IPS-NIHi11 (cell line): ENCODE measurements at regions not wholly inside any gene's neighbourhood (a gene's known extent, or its start where the extent isn't known, plus 50 kb on each side); places are given as distances from the start of the nearest gene placed in this dataset.
"Not testable (repeated sequence)": the region's sequence is repeated elsewhere in the genome, so short reads cannot be mapped to it uniquely, and the experiment has no call there.

ENCODE experiments used
- DNase-seq: peaks from one replicate; pipeline ENCODE4 v3.0.0; 2012; ENCODE audit warnings: mixed read lengths, low spot score

DNA sequence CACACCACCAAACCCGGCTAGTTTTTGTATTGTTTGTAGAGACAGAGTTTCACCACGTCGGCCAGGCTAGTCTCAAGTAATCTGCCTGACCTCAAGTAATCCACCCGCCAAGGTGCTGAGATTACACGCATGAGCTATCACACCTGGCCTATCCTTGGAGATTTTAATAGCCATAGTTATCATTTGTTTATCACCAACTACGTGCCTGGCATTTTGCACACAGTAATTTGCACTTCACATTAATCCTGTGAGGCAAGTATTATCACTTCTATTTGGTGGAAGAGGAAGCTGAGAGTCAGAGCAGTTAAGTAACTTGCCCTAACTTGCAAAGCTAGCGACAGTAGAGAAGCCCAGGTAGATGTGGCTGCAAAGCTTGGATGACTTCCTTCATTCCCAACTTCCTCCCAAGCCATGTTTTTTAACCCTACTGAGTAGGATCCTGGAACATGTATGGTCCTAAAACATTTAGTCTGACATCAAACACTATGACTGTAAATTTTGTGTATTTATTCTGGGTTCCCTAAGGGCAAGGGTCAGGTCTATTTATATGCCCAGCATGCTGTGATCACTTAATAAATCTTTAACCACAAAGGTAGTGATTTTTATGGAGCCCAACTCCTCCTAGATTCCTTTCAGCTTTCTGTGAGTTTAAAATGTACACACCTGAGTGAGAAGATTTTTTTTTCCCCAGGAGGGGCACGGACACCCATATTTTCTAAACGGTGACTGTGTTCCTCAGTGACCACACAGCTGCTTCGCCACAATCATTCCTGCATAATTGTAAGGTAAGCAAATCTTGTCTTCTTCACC is 100.2 kb upstream of the RAI14 start:
- DNase-seq, result no peak

DNA sequence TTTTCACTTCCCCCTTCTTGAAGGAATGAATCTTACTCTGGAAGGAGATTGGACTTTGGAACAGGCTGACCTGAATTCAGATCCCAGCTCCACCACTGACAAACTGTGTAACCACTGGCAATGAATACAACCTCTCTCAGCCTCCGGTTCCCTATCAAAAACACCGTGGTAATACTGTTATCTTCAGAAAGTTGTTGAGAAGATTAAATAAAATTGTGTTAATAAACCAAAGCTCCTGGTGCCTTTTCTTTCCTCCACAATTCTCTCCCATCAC is 99.7 kb upstream of the RAI14 start:
- no peak for DNase-seq

DNA sequence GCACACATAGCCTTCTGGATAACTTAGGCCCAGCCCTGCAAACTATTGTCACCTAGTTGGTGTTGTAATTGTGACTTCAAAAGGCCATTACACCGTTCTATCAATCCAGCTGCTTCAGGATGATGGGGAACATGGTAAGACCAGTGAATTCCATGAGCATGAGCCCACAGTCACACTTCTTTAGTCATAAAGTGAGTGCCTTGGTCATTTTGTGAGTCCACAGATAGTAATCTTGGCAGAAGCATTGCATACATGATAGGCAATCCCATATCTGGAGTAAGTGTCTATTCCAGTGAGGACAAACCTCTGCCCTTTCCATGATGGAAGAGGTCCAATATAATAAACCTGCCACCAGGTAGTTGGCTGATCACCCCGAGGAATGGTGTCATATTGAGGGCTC is 94.5 kb upstream of the RAI14 start:
- not testable (repeated sequence) for DNase-seq

DNA sequence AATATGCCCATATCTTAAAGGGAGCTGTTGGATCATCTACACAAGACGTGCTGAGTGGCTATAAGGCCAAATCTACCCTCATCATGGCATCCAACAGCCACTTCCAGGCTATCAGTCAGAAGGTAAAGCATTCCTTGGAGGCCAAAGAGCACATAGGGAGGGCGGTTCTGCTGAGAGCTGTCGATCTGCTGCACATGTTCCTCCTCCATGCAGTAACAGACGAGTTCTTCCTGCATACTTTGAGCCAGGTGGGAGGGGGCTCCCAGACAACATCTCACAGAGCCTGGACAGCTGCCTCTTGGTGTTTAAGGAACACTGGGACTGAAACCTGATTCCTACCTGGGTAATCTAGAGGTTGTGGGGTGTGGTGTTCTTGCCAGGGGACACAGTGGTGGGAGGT is 93.3 kb upstream of the RAI14 start:
- peak; percentile 29 for DNase-seq

DNA sequence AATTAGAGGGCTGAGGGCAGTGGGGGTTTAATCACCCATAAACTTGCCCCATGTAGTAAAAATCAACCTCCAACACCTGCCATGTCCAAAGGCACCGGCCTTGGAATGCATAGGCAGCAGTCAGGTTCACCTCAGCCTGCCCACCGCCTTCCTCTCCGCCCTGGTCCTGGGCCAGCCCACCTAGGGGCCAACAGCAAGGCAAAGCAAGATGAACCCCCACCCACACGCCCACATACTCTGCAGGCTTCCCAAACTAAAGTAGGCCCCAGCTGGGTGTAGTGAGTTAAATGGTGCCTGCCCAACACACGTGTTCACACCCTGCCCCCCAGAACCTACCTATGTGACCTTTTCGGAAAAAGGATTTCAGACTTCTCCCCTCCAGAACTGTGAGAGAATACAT is 92.9 kb upstream of the RAI14 start:
- DNase-seq, result no peak

DNA sequence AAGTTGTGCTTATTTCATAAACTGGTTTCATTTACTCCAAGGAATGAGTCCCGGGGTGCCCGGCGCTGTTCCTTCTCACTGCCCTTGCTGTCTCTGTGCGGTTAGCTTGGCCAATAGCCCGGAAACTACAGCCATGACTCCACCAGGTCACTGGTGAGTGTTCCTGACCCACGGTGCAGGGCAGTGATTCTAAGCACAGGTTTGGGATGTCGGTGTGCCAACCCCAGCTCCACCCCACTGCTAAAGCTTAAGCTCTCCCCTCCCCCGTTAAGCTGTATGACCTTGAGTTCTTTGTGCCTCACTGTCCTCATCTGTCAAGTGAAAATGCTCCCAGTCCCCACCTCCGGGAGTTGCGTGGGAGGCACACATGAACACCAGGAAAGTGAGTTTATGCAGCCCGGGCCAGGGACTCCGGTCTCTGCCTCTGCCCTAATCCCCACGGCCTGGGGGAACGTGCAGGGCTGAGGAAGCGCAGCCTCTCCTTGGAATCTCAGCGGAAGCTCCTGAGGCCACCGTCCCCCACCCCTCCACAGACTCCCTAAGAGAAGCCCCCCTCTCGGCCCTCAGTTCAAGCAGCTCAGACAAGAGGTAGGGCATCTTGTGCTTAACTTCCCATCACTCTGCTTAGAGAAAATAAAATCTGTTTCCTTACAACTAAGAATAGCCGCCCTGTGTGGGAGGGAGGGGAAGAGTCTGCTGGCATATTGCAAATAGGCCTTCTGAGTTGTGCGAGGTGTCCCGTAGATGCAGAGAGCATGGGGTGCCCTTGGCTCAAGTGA is 92.0 kb upstream of the RAI14 start:
- peak; percentile 45 for DNase-seq

DNA sequence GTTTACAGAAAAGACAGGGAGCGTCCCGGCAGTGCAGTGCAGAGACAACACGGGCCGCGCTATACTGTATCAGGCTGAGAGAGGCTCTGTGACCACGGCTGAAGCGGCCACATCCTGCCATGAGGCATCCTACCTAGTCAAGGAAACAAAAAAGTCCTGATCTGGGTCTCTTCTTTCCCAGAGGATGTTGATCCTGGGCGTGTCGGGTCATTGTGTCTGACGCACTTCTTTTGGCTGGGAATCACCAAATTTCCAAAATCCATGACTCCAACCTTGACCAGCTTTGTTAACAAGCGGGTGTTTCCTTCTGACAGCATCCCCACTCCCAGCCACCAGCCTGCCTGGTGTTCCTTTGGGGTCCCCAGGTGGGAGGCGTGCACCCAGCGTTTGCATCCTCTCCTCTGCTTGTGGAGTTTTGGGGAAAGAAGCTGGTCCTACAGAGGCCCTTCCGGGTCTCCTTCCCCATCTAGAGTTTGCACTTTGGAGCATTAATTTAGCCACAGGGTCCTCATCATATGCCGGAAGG is 91.4 kb upstream of the RAI14 start:
- no peak for DNase-seq

DNA sequence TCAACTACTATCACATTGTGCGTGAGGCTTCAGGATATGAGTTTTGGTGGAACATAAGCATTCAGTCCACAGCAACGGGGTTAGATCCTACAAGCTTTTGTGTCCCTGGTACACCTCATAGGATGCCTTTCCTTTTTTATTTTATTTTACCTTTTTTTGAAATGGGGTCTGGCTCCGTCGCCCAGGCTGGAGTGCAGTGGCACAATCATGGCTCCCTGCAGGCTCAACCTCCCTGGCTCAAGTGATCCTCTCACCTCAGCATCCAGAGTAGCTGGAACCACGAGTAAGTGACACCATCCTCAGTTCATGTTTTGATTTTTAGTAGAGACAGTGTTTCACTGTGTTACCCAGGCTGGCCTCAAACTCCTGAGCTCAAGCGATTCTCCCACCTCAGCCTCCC is 86.0 kb upstream of the RAI14 start:
- no peak for DNase-seq

DNA sequence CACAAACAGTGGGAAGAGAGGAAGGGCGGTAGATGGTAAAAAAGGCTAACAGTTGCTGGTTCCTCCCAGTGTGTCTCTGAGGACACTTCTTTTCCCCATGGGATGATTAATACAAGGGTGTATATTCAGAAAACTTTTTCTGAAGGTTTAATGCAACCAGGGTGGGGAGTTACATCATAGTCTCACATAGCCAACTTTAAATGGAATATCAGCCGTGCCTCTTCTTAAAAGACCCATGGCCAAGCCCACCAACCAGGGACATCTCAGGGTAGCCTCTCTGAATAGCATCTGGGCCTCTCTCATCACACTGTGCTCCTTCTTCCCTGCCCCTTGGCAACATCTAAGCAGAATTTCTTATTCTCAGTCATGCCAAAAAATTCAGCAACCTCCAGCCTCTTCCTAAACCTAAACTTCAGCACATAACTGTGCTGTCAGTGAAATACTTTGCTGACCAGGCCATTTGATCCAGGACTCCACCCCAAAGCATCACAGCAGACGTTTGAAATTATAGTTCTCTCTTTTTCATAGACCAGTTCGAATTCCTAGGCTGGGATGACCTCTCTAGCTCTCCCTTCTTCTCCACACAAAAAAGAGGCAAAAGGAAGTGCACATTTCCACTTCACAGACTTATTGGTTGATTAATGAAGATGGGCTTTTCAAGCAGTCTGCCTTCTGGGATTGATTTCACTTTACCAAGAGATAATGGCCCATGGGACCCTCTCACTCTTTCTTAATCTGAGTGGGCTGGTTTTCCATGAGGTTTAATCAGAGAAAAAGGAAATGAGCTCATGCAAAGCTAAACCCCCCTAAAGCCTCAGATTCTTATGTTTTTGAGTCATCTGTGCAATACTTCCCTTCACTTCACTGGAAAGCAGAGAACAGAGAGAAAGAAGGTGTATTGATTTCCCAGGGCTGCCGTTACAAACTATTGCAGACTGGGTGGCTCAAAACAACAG is 85.1 kb upstream of the RAI14 start:
- DNase-seq, result no peak

DNA sequence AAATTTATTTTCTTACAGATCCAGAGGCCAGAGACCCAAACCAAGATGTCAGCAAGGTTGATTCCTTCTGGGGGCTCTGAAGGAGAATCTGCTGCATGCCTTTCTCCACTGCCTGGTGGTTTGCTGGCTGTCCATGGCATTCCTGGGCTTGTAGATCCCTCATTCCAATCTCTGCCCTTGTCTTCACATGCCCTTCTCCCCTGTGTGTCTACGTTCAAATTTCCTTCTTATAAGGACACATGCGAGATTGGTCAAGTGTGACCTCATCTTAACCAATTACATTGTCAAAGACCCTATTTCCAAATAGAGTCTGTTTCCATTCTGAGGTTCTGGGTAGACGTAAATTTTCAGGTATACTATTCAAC is 84.5 kb upstream of the RAI14 start:
- no peak for DNase-seq

DNA sequence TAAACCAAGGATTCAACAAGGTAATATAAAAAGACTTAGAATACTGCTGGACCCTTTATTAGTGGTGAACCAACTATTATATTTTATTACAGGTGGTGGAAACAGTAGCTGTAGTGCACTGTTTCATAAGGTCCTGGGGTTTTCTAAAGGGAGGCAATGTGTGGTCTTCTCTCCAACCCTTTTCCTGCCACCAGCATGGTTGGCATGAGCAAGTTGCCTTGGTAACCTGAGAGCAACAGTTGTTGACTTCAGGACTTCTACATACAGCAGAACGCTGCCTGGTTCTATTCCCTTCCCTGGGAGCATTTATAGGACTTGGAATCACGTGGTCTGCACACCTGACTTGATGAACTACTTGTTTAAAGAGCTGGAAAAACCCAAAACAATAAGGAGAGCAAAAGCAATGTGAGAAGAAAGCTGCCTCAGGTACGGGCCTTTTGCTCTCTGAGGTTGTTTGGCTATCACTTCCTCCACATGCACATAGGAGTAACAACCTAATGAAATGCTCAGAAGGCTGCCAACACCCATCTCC is 81.1 kb upstream of the RAI14 start:
- no peak for DNase-seq

DNA sequence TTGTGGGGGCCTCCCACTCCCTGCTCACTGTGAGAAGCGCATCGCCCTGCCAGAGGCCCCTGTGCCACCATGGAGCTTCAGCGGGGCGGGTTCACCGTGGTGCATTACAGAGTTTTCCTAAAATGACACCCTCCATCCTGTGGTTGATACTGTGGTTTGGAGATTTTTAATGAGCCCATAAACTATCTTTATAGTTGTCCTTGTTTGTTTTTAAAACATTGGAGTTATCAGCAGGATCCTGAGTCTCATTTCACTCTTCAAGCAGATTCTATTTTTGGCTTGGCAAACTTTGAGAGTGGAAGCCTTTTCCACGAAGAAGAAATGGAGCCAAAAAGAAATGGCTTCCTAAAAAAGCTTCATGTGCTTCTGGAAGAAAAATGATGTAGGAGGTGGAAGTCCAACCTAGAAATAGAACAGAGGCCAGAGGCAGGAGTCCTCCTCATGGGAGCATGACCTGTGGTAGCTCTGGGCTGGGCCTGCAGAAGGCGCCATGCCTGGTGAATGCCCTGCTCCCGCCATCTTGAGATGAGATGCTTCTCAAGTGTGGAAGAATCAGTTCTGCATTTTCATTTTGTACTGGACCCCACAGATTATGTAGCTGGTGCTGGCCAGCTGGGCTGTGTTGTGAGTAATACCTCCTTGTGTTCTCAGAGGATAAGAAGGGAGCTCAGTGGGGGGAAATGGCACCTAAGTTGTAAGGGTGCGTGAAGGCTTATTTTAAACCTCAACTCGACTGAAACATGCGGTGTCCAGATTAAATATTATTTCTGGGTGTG is 79.0 kb upstream of the RAI14 start:
- no peak for DNase-seq

DNA sequence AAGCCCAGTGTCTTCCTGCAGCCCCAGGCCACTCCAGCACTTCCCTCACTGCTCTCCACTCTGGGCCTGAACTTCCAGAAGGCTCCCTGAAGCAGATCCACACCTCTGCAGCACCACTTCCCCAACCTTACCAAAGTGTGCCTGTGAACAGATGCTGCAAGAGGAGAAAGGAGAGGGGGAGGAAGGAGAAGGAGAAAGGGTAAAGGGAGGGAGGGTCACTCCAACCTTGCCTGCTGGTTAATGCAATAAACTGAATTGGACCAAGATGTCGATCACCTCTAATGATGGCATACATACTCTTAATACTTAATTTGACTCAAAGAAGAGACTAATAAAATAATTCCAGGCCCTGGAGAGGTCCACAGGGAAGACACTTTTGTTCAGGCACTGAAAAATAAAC is 77.2 kb upstream of the RAI14 start:
- no peak for DNase-seq

DNA sequence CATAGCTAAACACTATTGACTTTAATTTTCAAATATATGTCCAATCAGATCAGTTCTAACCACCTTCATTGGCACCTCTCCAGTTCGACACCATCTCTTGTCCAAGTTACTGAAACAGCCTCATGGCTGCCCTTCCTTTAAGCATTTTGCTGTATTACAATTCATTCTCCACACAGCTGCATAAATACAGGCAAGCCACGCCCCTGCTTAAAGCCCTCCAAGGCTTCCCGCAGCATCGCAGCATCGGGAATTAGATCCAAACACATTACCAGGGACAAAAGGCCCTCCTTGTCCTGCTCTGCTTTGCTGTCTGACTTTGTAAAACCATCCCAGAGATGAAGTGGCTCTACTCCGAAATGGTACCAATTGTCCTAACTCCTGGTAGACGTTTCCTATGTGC is 75.1 kb upstream of the RAI14 start:
- no peak for DNase-seq

DNA sequence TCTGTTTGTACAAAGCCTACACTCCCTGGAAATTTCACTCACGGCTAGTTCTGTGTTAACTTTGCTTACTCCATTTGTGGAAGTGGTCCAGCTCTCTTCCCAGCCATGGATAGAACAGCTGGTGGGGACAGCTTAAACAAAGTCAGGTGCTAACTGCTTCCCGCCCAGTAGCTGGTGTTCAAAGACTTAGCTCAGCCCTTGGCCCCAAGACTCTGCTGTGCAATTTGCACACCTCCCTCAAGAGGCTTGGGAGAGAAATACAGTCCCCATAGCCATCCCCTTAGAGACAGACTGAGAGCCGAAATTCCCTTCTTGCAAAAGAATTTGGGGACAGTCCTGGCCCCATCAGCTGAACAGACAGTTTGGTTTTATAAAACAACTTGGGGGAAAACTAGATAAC is 73.8 kb upstream of the RAI14 start:
- peak; percentile 41 for DNase-seq

DNA sequence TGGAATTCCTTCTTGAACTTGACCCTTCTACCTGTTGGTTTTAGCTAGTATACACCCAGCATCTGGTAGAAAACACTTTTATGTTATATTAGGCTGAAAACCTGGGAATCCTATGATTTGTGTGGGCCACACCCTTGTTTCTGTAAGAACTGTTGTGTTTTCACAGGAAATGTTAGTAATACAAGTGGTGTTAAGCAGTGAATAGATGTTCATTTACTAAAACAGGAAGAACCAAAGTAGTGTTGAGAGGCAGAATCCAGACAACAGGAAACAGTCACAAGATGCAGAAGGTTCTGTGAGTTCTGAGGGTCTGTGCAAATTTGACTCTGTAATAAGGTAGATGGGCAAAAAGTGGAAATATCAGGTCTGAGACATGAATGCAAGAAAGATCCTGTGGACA is 73.0 kb upstream of the RAI14 start:
- no peak for DNase-seq

DNA sequence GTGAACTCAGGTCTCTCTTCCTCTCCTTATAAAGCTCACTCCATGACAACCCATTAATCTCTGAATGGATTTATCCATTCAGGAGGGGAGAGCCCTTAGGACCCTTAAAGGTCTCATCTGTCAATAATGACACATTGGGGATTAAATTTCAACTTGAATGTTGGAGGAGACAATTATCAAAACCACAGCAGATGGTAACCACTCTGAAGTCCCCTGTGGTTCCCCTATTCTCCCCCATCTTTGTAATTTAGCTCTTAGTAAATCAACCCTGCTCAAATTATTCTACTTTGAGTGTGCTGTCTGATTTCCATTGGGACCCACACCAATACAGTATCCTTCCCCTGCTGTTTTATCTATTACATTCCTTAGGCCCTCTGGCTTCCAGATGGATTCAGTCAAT is 72.0 kb upstream of the RAI14 start:
- DNase-seq, result no peak

DNA sequence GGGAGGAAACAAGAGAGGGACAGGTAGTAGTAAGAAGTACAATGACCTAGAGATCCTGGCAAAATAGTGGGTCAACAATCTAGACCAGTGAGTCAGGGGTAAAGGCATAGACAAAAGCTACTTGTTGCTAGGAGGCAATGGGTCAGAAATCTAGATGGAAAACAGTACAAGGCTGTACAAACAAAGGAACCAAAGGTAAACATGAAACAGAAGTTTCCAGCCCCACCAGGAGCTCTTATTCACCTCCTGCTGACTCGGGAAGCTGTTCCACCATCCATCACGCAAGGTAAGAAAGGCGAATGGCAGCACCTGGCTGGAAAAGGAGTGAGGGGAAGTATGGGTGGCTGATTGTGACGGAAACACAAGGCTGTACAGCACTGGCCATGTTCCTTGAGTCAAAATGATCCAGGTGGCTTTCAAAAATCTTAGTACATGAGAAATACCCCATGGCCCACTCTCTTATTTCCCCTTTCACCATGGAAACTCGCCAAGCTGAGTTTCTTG is 70.5 kb upstream of the RAI14 start:
- no peak for DNase-seq

DNA sequence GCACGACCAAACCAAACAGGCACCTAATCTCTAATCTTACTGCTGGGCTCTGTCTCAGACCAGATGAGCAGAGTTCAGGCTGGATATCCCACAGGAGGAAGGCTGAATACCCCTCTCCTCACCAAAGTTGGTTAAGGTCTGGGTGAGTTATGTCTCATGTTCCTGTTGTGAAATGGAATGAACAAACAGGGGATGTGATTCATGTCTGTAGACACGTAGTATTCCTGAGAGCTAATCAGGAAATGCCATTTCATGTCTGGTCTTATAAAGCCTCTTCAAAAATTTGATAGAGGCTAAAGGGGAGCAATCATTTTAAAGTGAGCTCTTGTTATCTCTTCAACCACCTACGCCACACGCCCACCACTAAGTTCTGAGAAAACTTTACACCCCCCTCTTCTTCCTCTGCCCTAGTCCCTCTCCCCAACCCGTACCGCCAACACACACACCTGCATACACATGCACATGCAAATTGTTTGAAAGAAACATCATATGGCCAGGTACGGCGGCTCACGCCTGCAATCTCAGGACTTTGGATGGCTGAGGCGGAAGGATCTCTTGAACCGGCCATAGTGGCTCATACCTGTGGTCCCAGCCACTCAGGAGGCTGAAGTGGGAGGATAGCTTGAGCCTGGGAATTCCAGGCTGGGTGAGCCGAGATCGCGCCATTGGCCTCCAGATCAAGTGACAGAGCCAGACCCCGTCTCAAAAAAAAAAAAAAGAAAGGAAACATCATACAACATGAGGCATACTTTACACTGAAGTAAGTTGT is 69.8 kb upstream of the RAI14 start:
- no peak for DNase-seq
